HCT116 (cell line): ENCODE measurements at regions not wholly inside any gene's neighbourhood (a gene's known extent, or its start where the extent isn't known, plus 50 kb on each side); places are given as distances from the start of the nearest gene placed in this dataset.

Experiments
- CEBPB ChIP-seq: IDR thresholded peaks from 2 replicates; pipeline ENCODE4 v1.6.1; 2012; ENCODE audit warnings: low read depth
- EGR1 ChIP-seq: IDR thresholded peaks from 2 replicates; pipeline ENCODE4 v1.6.1; 2012; ENCODE audit warnings: low read depth
- EZH2 ChIP-seq: fragments of 200-600 bp; sonication (generic); IDR thresholded peaks from 2 replicates; pipeline ENCODE4 v1.6.1; 2017; ENCODE audit warnings: antibody characterized with exemption, mixed run types
- EZH2phosphoT487 ChIP-seq: fragments of 200-600 bp; IDR thresholded peaks from 2 replicates; pipeline ENCODE4 v1.6.1; 2018; ENCODE audit warnings: antibody characterized with exemption, borderline replicate concordance
- JUND ChIP-seq: IDR thresholded peaks from 2 replicates; pipeline ENCODE4 v1.6.1; 2012
- POLR2A ChIP-seq: IDR thresholded peaks from 2 replicates; pipeline ENCODE4 v1.7.0; 2011; ENCODE audit warnings: borderline replicate concordance; ENCODE audit not compliant: insufficient read depth, insufficient read length; ENCODE audit errors: extremely low read depth
- POLR2AphosphoS5 ChIP-seq: IDR thresholded peaks from 2 replicates; pipeline ENCODE4 v1.6.1; 2011; ENCODE audit warnings: mild to moderate bottlenecking, low read depth, low read length, moderate library complexity
- RAD21 ChIP-seq: IDR thresholded peaks from 2 replicates; pipeline ENCODE4 v1.6.1; 2012; ENCODE audit warnings: low read depth, mild to moderate bottlenecking
- SP1 ChIP-seq: IDR thresholded peaks from 2 replicates; pipeline ENCODE4 v1.6.1; 2012; ENCODE audit warnings: low read depth
- YY1 ChIP-seq: IDR thresholded peaks from 2 replicates; pipeline ENCODE4 v1.6.1; 2011; ENCODE audit warnings: low read length, low read depth, moderate library complexity, mild to moderate bottlenecking; ENCODE audit not compliant: insufficient replicate concordance; ENCODE audit errors: extremely low read depth
- ZNF274 ChIP-seq: fragments of 200-500 bp; sonication (Bioruptor generic); IDR thresholded peaks from 2 replicates; pipeline ENCODE4 v1.6.1; 2014; ENCODE audit warnings: mild to moderate bottlenecking, low read depth, low read length, inconsistent platforms
- TF ChIP-seq, protein P1 (sequence below): IDR thresholded peaks from 2 replicates; pipeline ENCODE4 v1.6.1; 2012
- TF ChIP-seq, protein P2 (sequence below), 3 experiments: fragments of 200-600 bp in 1 of 3; sonication (generic) in 1 of 3; IDR thresholded peaks in 2 of 3; conservative IDR thresholded peaks in 1 of 3; 2 replicates each; pipeline ENCODE4 v1.5.1; 2012 to 2017; ENCODE audit warnings: low read depth in 2 of 3, low read length in 2 of 3, antibody characterized with exemption in 1 of 3, borderline replicate concordance in 1 of 3, control low read depth in 1 of 3, mild to moderate bottlenecking in 1 of 3, mixed read lengths in 1 of 3, mixed run types in 1 of 3, moderate library complexity in 1 of 3; ENCODE audit not compliant: insufficient read depth in 1 of 3

GRCh38 chr12:88836156-88836555 is 255.9 kb upstream of the KITLG start:
- TF ChIP-seq, protein P1, sequence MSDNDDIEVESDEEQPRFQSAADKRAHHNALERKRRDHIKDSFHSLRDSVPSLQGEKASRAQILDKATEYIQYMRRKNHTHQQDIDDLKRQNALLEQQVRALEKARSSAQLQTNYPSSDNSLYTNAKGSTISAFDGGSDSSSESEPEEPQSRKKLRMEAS, result no peak
- TF ChIP-seq ZNF274 (no peak), CEBPB (no peak), EZH2 (no peak), RAD21 (no peak), POLR2AphosphoS5 (no peak), SP1 (no peak), EZH2phosphoT487 (no peak), POLR2A (no peak), YY1 (no peak), JUND (no peak), EGR1 (no peak)
- TF ChIP-seq, protein P2, sequence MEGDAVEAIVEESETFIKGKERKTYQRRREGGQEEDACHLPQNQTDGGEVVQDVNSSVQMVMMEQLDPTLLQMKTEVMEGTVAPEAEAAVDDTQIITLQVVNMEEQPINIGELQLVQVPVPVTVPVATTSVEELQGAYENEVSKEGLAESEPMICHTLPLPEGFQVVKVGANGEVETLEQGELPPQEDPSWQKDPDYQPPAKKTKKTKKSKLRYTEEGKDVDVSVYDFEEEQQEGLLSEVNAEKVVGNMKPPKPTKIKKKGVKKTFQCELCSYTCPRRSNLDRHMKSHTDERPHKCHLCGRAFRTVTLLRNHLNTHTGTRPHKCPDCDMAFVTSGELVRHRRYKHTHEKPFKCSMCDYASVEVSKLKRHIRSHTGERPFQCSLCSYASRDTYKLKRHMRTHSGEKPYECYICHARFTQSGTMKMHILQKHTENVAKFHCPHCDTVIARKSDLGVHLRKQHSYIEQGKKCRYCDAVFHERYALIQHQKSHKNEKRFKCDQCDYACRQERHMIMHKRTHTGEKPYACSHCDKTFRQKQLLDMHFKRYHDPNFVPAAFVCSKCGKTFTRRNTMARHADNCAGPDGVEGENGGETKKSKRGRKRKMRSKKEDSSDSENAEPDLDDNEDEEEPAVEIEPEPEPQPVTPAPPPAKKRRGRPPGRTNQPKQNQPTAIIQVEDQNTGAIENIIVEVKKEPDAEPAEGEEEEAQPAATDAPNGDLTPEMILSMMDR (IDR thresholded peaks at IDR 0.05 in 2 of 3, conservative IDR thresholded peaks at IDR 0.05 in 1 of 3; ENCODE audit: borderline replicate concordance in 1 of 3, insufficient read depth in 1 of 3, low read depth in 2 of 3, low read length in 2 of 3), result no peak
